ENCODE measurements at regions not wholly inside any gene's neighbourhood (a gene's known extent, or its start where the extent isn't known, plus 50 kb on each side); places are given as distances from the start of the nearest gene placed in this dataset.

DNA sequence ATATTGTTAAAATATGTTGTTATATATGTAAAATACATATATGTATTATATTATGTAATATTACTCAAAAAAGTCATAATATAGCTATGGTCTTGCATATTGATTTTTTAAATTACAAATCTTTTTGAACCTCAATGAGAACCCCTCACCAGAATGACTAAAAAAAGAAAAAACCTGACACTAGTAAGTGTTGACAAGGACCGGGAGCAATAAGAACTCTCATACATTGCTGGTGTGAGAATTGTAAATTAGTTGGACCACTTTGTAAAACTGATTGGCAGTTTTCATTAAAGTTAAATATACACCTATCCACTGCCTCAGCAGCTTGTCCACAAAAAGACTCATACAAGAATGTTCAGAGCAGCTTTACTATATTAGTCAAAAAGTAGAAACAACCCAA, 280.0 kb downstream of the BMP7 start:
- no peaks in the 10 kb centered on the region for H3K36me3 ChIP-seq
- TF ChIP-seq, protein P1, sequence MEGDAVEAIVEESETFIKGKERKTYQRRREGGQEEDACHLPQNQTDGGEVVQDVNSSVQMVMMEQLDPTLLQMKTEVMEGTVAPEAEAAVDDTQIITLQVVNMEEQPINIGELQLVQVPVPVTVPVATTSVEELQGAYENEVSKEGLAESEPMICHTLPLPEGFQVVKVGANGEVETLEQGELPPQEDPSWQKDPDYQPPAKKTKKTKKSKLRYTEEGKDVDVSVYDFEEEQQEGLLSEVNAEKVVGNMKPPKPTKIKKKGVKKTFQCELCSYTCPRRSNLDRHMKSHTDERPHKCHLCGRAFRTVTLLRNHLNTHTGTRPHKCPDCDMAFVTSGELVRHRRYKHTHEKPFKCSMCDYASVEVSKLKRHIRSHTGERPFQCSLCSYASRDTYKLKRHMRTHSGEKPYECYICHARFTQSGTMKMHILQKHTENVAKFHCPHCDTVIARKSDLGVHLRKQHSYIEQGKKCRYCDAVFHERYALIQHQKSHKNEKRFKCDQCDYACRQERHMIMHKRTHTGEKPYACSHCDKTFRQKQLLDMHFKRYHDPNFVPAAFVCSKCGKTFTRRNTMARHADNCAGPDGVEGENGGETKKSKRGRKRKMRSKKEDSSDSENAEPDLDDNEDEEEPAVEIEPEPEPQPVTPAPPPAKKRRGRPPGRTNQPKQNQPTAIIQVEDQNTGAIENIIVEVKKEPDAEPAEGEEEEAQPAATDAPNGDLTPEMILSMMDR (IDR thresholded peaks at IDR 0.05): no peak
- no peaks in the 10 kb centered on the region for H3K4me1 ChIP-seq
- no peak overlapping the region for H3K4me3 ChIP-seq
- H3K27ac ChIP-seq: no peak overlapping the region
- intact Hi-C loops (cut with DNase I): no loop called here
- H3K9me3 ChIP-seq: peaks cover 0 to 22% of the 10 kb centered on the region in 2 donors
- no peaks in the 10 kb centered on the region for H3K27me3 ChIP-seq
- DNase-seq (ENCODE audit: low spot score in 2 of 2): no peak

DNA sequence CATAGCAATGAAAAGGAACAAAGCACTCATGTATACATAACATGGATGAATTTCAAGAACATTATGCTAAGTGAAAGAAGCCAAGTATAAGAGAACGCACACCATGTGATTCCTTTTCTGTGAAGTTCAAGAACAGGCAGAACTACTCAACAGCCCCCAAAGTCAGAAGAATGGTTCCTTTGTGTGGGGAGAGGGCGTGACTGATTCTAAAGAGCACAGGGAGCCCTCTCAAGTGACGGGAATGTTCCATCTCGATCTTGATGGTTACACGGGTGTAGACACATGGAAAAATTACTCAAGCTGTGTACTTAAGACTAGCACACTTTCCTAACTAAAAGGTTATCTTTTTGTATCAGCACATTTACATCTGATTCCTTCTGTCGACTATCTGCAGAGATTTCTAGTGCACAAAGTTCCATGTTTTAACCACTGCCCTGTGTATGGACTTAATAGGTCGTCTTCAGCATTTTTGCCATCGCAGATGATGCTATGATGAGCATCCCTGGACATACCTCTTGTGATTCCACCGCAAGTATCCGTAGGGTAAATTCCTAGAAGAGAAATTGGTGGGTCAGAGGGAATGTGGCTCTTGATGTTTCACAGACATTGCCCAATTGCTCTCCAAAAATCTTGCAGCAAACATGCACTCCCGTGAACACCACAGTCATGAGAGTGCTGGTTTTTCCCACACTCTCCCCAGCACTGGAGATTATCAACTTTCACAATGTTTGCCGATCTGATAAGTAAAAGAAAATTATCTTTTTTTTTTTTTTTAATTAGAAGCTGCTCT, 279.3 kb downstream of the BMP7 start:
- Histone ChIP-seq H3K4me3 (no peak overlapping the region), H3K9me3 (peaks cover 0 to 22% of the 10 kb centered on the region in 2 donors), H3K27me3 (no peaks in the 10 kb centered on the region), H3K4me1 (no peaks in the 10 kb centered on the region), H3K27ac (no peak overlapping the region), H3K36me3 (no peaks in the 10 kb centered on the region)
- intact Hi-C loops (cut with DNase I): no loop called here
- no peak for DNase-seq (ENCODE audit: low spot score in 2 of 2)
- TF ChIP-seq, protein P1 (IDR thresholded peaks at IDR 0.05): no peak

DNA sequence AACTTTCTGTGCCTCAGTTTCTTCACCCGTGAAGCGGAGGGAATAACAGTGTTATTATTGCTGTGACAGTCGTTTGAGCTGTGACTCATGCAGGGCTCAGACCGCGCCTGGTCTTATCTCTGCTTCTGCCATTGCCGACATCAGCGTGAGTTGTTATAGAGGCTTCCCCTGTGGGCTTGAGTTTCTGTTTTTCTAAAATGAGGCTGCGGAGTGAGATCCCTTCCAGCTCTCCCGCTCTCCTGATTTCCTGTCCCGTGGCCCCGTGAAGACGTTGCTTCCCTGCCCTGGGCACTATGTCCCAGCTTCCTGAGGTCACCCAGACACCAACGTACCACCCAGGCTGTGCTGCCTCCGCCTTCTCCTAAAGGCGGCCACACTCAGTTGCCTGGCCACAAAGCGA, 278.5 kb downstream of the BMP7 start:
- no peak overlapping the region for H3K27ac ChIP-seq
- H3K4me1 ChIP-seq: no peaks in the 10 kb centered on the region
- no peaks in the 10 kb centered on the region for H3K36me3 ChIP-seq
- H3K27me3 ChIP-seq: no peaks in the 10 kb centered on the region
- intact Hi-C loops (cut with DNase I): no loop called here
- no peak for DNase-seq (ENCODE audit: low spot score in 2 of 2)
- no peak overlapping the region for H3K4me3 ChIP-seq
- peaks cover 0 to 22% of the 10 kb centered on the region in 2 donors for H3K9me3 ChIP-seq
- TF ChIP-seq, protein P1 (IDR thresholded peaks at IDR 0.05): no peak

DNA sequence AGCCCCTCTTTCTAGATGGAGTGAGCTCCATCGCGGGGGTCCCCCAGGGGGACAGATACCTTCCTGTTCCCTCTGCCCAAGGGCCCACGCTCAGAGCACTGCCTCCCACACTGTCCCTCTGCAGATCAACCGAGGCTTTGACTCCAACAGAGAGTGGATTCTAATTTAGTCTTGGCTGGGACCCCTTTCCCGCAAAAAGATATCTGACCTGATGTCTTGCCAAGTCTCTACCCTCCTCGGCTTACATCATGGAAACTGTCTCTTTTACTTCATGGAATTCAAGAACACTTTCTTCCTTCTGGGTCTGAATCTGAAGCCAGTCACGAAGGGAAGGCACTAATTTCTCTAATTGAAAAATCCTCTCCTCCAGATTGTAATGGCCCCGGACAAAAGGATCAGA, 278.0 kb downstream of the BMP7 start:
- intact Hi-C loops (cut with DNase I): no loop called here
- TF ChIP-seq, protein P1 (IDR thresholded peaks at IDR 0.05): no peak
- no peak for DNase-seq (ENCODE audit: low spot score in 2 of 2)
- H3K9me3 ChIP-seq: peaks cover 0 to 22% of the 10 kb centered on the region in 2 donors
- no peaks in the 10 kb centered on the region for H3K4me1 ChIP-seq
- no peaks in the 10 kb centered on the region for H3K27me3 ChIP-seq
- no peaks in the 10 kb centered on the region for H3K36me3 ChIP-seq
- H3K27ac ChIP-seq: no peak overlapping the region
- H3K4me3 ChIP-seq: no peak overlapping the region

DNA sequence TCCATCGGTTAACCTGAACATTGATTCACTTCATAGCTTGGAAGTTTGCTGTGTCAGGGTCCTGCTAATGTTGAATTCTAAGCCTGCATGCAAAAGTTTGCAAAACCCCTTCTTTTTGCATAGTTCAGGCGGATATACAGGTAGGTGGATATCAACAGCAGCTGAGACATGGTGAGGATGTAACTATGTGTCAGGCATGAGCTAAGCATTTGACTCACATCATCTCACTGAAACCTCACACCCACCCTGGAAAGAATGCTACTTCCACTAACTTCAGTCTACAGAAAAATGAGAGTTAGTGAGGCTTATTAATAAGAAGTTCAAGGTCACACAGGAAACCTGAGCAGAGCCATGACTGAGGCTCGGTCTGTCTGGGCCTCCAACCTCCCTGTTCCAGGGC, 276.9 kb downstream of the BMP7 start:
- Histone ChIP-seq H3K36me3 (no peaks in the 10 kb centered on the region), H3K9me3 (peaks cover 0 to 22% of the 10 kb centered on the region in 2 donors), H3K4me1 (no peaks in the 10 kb centered on the region), H3K27ac (no peak overlapping the region), H3K27me3 (no peaks in the 10 kb centered on the region), H3K4me3 (no peak overlapping the region)
- no peak for DNase-seq (ENCODE audit: low spot score in 2 of 2)
- TF ChIP-seq, protein P1 (IDR thresholded peaks at IDR 0.05): no peak
- intact Hi-C loops (cut with DNase I): no loop called here

Data from ascending aorta (tissue), 2 donors.